K562 (cell line): ENCODE measurements at regions not wholly inside any gene's neighbourhood (a gene's known extent, or its start where the extent isn't known, plus 50 kb on each side); places are given as distances from the start of the nearest gene placed in this dataset.

Source experiments
- AFF1 ChIP-seq, 2 experiments: fragments of 450-650 bp; IDR thresholded peaks; 2 replicates each; pipeline ENCODE4 v1.6.1; 2018; ENCODE audit warnings: mild to moderate bottlenecking in 2 of 2, low read depth in 1 of 2; ENCODE audit not compliant: partially characterized antibody in 2 of 2
- E2F5 ChIP-seq: sonication (generic); formaldehyde crosslinking; IDR thresholded peaks from 2 replicates; pipeline ENCODE4 v1.8.0; 2022; ENCODE audit warnings: mild to moderate bottlenecking, missing genetic modification reagents
- POLR3A ChIP-seq: IDR thresholded peaks from 2 replicates; pipeline ENCODE4 v1.6.1; 2011; ENCODE audit warnings: borderline replicate concordance, mild to moderate bottlenecking, moderate library complexity; ENCODE audit not compliant: insufficient read length, insufficient read depth; ENCODE audit errors: extremely low read depth
- ZBTB12 ChIP-seq: fragments of 250-450 bp; sonication (Bioruptor Pico); IDR thresholded peaks from 2 replicates; pipeline ENCODE4 v1.4.0; 2020
- ZSCAN29 ChIP-seq: fragments of 450-650 bp; IDR thresholded peaks from 2 replicates; pipeline ENCODE4 v1.6.1; 2017

- TF ChIP-seq E2F5 (CRISPR knock-in tag) (no peak), ZBTB12 (no peak), ZSCAN29 (no peak), AFF1 (IDR thresholded peaks at IDR 0.05; ENCODE audit: low read depth in 1 of 2, partially characterized antibody in 2 of 2) (no peak), POLR3A (no peak)
- TF ChIP-seq, all 486 proteins: peak for 0
Measured at GRCh38 chr2:195447323-195447975, 209.6 kb upstream of the SLC39A10 start (continued).
